ENCODE measurements at regions not wholly inside any gene's neighbourhood (a gene's known extent, or its start where the extent isn't known, plus 50 kb on each side); places are given as distances from the start of the nearest gene placed in this dataset.
"Not testable (repeated sequence)": the region's sequence is repeated elsewhere in the genome, so short reads cannot be mapped to it uniquely, and the experiment has no call there.

DNA sequence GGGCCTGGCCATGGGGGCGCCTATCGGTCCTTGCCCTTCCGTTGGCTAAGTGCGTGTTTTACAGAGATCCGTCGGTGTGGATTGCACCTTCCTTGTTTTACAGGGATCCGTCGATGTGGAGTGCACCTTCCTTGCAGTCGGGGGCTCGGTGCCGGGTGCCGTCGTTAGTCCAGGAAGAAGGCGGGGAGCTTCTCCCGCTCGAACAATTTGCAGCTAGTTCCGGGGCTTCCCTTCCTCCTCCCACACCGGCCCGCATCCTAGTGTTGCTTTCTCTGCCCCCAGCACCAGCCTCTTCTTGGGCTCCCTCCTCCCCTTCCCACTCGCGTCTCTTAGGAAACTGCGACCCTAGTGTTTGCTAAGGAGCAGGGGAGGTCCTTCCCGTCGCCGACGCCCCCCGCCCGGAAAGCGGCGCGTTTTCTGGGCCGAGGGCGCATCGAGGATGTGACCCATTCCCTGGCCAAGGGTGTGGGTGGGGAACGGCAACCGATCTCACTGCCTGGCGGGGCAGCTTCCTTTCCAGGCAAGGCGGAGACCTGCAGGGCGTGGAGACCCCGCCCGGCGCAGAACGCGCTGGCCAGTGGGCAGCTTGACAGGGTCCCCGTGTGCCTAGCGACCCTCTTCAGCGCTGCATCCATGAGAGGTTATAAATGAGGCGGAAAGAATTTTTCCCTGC, 75.7 kb upstream of the ZNF91 start:
- DNase-seq (ENCODE audit: low read depth), result no peak

DNA sequence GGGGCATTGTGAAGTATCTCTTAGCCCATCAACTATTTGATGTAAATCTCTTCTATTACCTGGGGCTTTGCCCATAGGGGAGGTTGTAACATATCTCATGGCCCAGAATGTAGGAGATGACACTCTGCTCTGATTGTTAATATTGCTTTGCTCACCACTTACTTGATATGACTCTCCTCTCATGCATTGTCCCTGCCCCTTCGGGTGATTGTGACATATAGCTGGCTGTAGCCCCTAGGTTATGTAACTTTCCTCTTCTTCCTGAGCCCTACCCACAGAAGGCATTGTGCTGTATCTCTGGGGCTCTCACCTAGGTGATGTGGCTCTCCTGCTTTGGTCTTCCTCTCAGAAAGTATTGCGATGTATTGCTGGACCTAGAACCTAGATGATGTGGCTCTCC, 69.1 kb upstream of the ZNF91 start:
- DNase-seq (ENCODE audit: low read depth), result not testable (repeated sequence)

DNA sequence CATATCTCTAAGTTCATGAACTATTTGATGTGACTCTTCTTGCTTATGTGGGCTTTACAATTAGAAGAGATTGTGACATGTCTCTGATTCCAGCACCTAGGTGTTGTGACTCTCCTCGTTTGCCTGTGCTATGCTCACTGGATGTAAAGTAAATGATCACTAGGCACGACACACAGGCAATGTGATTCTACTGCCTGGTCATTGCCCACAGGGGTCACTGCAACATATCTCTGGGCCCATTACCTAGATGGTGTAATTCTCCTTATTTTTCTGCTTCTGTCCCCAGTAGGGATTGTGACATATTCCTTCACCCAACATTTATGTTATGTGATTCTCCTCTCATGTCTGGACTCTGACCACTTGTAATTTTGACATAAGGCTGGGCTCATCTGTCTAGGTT, 65.8 kb upstream of the ZNF91 start:
- no peak for DNase-seq (ENCODE audit: low read depth)

DNA sequence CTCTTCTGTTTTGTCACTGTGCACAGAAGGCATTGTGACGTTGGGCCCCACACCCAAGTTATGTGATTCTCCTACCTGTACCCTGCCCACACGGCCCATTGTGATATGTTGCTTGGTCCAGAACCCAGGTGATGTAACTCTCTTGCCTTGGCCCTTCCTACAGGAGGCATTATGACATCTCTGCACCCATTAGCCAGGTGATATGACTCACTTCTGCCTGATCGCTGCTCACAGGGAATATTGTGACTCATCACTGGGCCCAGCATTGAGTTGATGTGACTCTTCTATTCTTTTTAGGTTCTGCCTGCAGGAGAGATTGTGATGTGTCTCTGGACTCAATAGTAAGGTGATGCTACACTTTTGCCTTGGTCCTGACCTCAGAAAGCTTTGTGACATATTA, 65.4 kb upstream of the ZNF91 start:
- no peak for DNase-seq (ENCODE audit: low read depth)
